ENCODE measurements at regions not wholly inside any gene's neighbourhood (a gene's known extent, or its start where the extent isn't known, plus 50 kb on each side); places are given as distances from the start of the nearest gene placed in this dataset.

GRCh38 chr7:19296617-19297016, 151.4 kb upstream of the FERD3L start:
- Histone ChIP-seq H2AK5ac (ENCODE audit: low read depth, low read length) (no peak overlapping the region), H3K4me3 (ENCODE audit: insufficient read depth, low read depth, low read length) (no peak overlapping the region), H2BK5ac (ENCODE audit: low read depth, low read length, poor library complexity, severe bottlenecking) (no peak overlapping the region), H3K9ac (ENCODE audit: low read depth, low read length) (no peak overlapping the region), H3K23ac (ENCODE audit: low read depth, low read length) (no peak overlapping the region), H2BK20ac (ENCODE audit: low read depth, low read length) (no peak overlapping the region), H3K9me3 (ENCODE audit: control insufficient read depth, insufficient read depth, low read length) (no peaks in the 10 kb centered on the region), H2AFZ (replicated peaks; ENCODE audit: low read length, poor library complexity) (no peak overlapping the region), H3K79me1 (ENCODE audit: low read depth in 1 of 2, low read length in 2 of 2) (no peaks in the 10 kb centered on the region), H3K4ac (ENCODE audit: low read depth, low read length) (no peak overlapping the region), H4K20me1 (ENCODE audit: insufficient read depth, low read length) (no peaks in the 10 kb centered on the region), H3K36me3 (ENCODE audit: control insufficient read depth, insufficient read depth, low read length) (no peaks in the 10 kb centered on the region), H4K91ac (ENCODE audit: insufficient read depth, low read depth, low read length) (no peak overlapping the region), H4K5ac (ENCODE audit: low read depth, low read length) (no peak overlapping the region), H3K14ac (replicated peaks; ENCODE audit: low read depth, low read length) (no peak overlapping the region), H3K56ac (ENCODE audit: extremely low read depth, insufficient read depth, low read length) (no peak overlapping the region), H2AK9ac (replicated peaks; ENCODE audit: low read depth, low read length, poor library complexity) (no peak overlapping the region), H2BK120ac (ENCODE audit: low read depth, low read length) (no peak overlapping the region), H3K9me1 (ENCODE audit: insufficient read depth, low read length) (no peaks in the 10 kb centered on the region), H3K4me1 (ENCODE audit: control insufficient read depth, insufficient read depth, low read length) (no peaks in the 10 kb centered on the region), H4K8ac (ENCODE audit: low read depth in 2 of 2, low read length in 2 of 2) (no peak overlapping the region), H3K27ac (ENCODE audit: insufficient read depth, low read length) (no peak overlapping the region), H2BK15ac (ENCODE audit: low read depth, low read length) (no peak overlapping the region), H3K4me2 (ENCODE audit: low read depth, low read length) (no peak overlapping the region), H3K18ac (ENCODE audit: low read depth, low read length) (no peak overlapping the region), H3K27me3 (ENCODE audit: control insufficient read depth, insufficient read depth, low read length) (no peaks in the 10 kb centered on the region)
- CTCF ChIA-PET, result no interaction called here
- TF ChIP-seq RCOR1 (IDR thresholded peaks at IDR 0.05; ENCODE audit: insufficient replicate concordance, low read length) (no peak), USF2 (IDR thresholded peaks at IDR 0.05; ENCODE audit: low read depth, low read length) (no peak), BHLHE40 (IDR thresholded peaks at IDR 0.05; ENCODE audit: low read depth, low read length) (no peak), MAZ (IDR thresholded peaks at IDR 0.05; ENCODE audit: borderline replicate concordance, low read depth, low read length) (no peak), CHD1 (IDR thresholded peaks at IDR 0.05; ENCODE audit: low read depth, low read length) (no peak), NFE2L2 (IDR thresholded peaks at IDR 0.05; ENCODE audit: low read depth, low read length) (no peak), RFX5 (IDR thresholded peaks at IDR 0.05; ENCODE audit: low read depth, low read length) (no peak), SMC3 (IDR thresholded peaks at IDR 0.05; ENCODE audit: low read depth, low read length) (no peak), MAFK (IDR thresholded peaks at IDR 0.05; ENCODE audit: low read depth, low read length) (no peak), CTCF (conservative IDR thresholded peaks at IDR 0.05; ENCODE audit: low read depth, low read length) (no peak)
- no peak for ATAC-seq (ENCODE audit: low read depth)
- POLR2A ChIA-PET (ENCODE audit: unreplicated experiment), result no interaction called here
- no TSS peak for BruUV-seq (replicated peaks)
- no CpG with 5 or more reads among the region's 2 CpGs for WGBS, 2 experiments (ENCODE audit: extremely low coverage in 2 of 2, insufficient read length in 1 of 2)
- dilution Hi-C loops (cut with HindIII; ENCODE audit: low sequenced_read_pairs, unreplicated experiment), result no loop called here
- intact Hi-C loops (cut with micrococcal nuclease), result no loop called here
- in situ Hi-C loops (cut with MboI; ENCODE audit: low sequenced_read_pairs), result no loop called here
- DNase-seq, result no peak
